Tongue (tissue), 1 donor: ENCODE measurements at regions not wholly inside any gene's neighbourhood (a gene's known extent, or its start where the extent isn't known, plus 50 kb on each side); places are given as distances from the start of the nearest gene placed in this dataset.
A peak's percentile ranks its signal among the peaks of the same experiment; 100 is the strongest.
"Not testable (repeated sequence)": the region's sequence is repeated elsewhere in the genome, so short reads cannot be mapped to it uniquely, and the experiment has no call there.

Source experiments
- DNase-seq: peaks from one replicate; pipeline ENCODE4 v3.0.0-alpha.2; 2015

DNA sequence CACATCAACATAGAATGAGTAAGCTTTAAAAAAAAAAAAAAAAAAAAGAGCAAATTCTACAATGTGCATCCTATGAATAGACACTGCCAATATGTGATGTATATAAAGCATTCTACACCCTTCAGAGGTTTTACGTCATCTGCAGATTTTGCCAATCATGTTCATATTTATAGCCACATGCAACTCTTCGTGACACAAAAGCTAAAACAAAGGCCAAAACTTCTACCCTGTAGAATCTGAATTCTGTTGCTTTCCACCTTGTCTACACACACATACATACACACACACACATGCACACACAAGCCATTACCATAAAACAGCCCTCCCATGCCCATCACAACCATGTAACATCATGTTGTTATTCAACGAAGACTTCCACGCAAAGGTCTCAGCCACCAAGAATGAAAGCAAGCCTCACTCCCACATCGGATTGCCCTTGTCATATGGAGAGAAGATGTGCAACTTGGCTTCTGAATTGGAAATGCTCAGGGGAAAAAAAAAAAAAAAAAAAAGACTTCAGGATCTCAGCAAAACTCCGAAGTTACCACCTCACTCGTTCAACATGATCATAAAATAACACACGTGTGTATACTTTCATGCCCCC lies 479.4 kb upstream of the JARID2 start:
- DNase-seq: no peak

DNA sequence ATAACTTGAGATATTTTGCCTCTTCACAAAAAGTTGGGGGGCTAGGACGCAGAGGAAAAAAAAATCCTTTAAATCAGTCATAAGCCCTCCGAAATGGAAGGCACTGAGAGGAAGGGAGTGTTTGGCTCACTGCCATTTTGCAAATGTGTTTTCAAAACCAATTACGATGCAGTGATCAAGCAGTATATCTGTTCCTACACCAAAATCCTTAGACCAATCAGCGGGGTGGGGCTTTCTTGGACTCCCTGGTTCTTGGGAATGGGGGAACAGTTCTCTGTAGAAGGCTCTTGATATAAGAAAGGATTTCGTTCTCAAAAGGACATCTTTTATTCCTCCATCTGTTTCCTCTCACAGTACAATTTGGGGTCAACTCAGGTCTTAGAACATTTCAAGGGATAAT lies 478.6 kb upstream of the JARID2 start:
- DNase-seq: peak; percentile 36

DNA sequence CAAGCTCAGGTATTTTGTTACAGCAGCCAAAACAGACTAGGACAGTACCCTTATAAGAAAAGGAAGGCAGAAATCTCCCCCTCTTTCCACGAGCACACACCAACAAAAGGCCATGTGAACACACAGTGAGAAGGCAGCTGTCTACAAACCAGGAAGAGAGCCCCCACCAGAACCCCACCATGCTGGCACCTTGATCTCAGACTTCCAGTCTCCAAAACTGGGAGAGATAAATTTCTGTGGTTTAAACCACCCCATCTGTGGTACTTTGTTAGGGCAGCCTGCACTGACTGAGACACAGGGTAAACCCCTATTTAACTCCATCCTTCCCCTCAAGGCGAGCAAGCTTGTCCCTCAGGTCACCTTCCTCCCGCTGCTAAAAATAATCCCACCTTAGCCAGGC lies 475.8 kb upstream of the JARID2 start:
- no peak for DNase-seq

DNA sequence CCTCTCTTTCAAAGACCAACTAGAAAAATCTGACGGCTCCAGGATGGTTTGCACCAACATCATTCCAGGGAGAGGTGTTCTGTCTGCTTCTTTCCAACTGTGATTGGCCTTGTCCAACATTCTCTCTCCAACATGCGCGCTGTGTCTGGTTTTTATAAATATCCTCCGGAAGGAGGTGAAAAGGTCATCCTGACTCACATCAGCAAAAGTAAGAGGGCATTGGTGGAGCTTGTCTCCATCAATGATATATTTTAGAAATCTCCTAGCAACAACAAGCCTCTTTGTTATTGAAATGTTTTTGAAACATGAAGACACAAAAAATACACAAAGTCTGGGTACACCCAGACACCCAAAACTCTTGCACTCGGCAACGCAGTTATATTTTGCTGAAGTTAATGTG lies 475.3 kb upstream of the JARID2 start:
- DNase-seq: no peak

DNA sequence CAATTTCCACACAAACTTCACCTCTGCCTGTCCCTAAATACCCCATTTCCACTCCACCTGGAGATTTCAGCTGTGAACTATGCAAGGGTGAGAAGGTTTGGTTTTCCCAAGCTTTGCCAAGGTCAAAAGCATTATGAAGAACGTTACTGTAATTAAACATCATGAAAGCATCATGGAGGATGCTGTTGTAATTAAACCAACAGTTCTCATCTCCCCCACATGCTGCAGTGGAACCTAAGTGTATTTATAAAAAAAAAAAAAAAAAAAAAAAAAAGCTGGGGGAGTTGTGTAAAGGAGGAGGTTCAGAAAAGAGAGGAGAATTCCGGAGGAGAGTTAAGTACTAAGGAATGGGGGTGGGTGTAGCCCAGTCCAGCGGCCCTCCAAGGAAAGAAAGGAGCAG lies 474.9 kb upstream of the JARID2 start:
- no peak for DNase-seq

DNA sequence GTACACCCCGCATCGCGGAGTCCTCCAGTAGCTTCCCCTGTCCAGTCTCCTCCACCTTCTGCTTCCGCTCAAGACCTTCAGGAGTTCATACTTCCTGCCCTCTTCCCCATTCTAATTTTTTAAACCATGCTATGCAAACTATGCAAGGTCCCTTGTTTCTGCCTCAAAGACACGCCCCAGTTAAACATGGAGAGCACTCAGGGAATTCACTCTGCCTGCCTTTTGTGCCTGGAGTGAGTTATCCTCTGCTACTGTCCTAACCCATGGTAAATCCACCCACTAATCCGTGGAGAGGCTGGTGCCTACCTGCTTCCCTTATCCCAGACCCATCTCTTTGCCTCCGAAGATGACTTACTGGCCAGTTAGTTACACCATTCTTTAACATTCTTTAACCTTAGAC lies 473.7 kb upstream of the JARID2 start:
- no peak for DNase-seq

DNA sequence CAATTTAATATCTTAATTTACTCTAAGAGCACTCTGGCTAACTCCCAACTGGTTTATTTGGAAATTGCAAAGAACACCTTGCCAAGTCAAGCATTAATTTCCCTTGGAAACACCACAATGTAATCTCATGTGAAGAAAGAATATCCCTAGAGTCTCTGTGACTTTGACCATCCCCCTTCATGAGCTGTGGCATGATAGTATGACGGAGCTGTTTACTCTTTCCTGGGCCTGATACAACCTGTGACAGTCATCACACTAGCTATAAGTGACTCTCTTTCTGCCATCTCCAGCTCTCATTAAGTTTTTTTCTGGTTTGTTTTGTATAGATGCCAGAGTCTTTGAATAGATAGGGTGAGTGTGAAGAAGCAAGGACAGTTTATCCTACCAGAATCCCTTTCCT lies 470.3 kb upstream of the JARID2 start:
- no peak for DNase-seq

DNA sequence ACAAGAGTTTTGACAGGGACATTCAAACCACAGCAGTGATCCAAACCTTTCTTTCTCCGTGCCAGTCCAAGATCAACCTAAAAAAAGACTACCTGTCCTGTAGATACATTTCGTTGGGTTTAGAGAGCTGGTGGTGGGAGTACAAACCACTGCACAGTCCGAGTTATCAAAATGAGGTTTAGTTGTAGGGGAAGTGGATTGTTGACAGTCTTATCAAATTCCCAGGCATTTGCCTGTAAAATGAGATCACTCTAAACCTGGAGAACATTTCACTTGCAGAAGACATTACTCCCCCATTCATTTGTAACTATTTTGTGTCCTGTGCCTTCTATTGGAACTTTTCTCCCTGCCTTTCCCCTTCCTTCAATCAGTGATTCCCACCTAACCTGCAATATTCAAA lies 469.6 kb upstream of the JARID2 start:
- no peak for DNase-seq

DNA sequence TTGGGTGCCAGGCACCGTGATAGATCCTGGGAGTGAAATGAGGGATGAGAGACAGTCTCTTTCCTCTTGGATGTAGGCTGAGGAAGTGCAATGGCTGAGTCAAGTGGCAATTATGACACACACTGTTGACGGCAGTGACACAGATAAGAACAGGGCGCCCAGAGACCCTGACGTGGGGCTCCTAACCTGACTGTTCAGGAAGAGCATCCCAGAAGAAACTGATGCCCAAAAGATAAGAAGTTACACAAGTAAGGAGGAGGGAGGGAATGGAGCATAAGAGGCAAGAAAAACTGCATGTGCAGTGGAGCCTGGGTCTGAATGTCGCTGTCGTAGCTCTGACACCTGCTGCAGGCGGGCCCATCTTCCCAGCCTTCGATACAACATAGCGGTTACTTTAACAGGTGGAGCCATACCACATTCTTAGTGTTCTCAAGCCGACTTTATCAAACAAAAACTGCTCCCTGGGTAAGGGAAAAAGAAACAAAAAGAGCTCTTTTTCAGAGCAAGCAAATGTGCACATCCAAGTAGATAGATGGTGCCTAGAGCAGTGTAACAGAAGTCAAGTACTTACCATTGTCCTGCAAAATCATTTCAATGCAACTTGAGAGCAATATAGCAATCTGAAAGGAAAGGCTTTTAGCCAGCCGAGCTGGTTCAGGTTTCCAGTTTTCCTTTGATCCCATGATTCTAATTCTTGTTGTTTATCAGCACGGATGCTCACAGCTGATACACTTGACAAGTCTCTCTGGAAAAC lies 463.9 kb upstream of the JARID2 start:
- DNase-seq: no peak

DNA sequence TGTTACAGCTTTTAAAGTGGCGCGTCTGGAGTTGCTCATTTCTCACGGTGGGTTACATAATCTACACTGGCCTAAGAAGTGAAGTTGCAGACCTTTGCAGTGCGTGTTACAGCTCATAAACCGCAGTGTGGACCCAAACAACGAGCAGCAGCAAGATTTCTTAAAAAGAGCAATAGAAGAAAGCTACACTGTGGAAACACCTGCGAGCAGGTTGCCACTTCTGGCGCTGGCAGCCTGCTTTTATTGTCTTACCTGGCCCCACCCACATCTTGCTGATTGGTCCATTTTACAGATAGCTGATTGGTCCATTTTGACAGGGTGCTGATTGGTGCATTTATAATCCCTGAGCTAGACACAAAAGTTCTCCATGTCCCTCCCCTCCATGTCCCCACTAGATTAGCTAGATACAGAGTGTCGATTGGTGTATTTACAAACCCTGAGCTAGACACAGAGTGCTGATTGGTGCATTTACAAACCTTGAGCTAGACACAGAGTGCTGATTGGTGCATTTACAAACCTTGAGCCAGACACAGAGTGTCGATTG lies 462.9 kb upstream of the JARID2 start:
- DNase-seq: not testable (repeated sequence)

DNA sequence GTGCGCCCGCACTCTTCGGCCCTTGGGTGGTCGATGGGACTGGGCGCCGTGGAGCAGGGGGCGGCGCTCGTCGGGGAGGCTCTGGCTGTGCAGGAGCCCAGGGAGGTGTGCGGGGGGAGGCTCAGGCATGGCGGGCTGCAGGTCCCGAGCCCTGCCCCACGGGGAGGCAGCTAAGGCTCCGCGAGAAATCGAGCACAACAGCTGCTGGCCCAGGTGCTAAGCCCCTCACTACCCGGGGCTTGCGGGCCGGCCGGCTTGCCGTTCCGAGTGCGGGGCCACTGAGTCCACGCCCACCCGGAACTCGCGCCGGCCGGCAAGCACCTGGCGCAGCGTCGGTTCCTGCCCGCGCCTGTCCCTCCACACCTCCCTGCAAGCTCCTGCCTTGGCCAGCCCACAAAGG lies 462.3 kb upstream of the JARID2 start:
- no peak for DNase-seq

DNA sequence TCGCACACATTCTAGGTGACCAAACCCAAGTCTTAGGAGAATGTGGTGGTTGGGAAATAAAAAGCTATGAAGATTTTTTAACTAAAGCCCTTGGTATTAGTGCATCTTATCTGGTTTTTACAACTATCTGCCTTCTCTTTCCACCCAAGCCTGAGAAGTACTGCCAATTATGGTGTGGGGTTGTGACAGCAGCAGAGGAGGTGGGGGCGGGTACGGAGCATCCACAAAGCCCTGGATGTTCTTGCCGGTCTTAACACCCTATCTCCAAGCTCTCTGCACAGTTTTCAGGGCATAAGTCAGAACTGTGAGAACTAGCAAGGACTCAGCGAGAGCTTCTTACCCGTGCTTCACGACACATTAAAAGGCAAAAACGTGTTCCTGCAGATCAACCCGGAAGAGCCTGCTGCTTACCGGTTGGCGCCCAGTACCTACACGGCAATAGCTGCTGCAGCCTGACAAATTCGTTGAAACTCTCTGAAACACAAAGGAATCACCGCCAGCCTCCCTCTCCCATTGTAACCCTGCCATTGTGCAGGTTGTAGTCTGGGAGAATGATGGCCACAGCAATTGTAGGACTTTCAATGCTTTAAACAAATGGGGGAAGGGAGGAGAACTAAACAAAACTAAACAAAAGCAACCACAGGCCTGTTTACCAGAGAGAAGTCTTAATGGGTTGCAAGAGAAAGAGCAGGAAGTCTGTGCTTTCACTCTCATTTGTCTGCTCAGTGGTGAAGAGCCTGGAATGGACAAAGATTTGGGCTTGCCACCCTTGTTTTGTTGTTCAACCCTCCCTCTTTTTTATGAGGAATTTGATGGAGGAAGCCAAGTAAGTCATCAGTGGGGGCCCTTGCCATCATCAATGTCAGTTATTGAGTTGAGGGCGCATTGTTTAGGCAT lies 461.0 kb upstream of the JARID2 start:
- no peak for DNase-seq

DNA sequence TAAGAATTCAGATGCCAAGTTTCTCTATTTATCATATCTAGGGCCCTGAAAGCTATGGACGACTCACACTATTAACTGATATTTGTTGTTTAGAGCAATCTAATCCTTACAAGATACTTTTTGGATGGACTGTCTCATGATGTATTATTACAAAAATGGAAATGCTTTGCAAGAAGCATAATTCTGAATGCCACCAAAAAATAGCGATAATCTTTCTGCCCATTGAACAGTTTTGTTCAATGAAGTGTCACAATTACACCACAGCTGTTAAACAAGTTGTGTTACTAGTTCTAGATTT lies 460.4 kb upstream of the JARID2 start:
- no peak for DNase-seq

DNA sequence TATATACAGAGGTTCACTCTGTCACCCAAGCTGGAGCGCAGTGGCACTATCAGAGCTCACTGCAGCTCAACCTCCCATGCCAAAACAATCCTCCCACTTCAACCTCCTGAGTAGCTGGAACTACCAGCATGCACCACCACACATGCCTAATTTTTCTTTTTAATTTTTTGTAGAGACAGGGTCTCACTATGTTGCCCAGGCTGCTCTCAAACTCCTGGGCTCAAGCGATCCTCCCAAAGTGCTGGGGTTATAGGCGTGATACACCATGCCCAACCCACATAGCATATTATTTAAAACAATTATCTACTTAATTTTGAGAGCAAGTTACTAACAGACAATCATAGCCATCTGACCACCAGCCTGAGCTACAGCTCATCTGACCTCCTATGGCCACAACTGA lies 459.9 kb upstream of the JARID2 start:
- no peak for DNase-seq

DNA sequence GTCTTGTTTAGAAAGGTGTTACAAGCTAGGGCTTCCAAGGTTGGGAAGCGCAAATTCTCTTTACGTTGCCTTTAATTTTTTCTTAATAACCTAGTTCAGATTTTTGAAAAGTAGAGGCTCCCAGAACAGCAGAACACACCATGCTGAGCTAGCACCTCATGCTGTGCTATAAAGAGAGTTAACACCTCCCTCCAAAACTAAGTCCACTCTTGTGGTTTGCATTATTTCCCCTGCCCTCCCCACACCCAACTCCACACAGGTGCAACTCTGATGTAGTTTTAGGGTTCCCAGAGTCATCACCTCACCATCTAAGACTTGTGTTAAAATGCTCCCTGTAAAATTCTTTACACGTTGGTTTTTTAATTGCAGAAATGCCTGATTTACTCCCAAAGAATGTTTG lies 459.4 kb upstream of the JARID2 start:
- no peak for DNase-seq

DNA sequence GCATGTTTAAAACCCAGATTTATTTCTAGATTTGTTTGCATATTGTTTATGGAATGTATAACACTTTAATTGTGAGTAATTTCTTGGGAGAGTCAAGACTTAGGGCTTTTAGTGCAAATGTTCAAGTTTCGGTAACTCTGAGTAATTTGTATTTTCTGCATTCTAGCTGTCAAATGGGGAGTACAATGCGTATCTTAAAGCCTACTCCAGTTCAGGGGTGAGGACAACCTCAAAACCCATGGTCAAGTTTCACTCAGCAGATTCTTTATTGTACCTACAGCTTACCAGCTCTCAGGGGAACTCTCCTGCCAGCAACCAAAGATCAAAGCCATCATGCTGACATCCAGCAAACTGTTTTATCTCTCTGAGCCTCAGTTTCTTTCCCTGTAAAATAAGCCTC lies 458.6 kb upstream of the JARID2 start:
- DNase-seq: no peak

DNA sequence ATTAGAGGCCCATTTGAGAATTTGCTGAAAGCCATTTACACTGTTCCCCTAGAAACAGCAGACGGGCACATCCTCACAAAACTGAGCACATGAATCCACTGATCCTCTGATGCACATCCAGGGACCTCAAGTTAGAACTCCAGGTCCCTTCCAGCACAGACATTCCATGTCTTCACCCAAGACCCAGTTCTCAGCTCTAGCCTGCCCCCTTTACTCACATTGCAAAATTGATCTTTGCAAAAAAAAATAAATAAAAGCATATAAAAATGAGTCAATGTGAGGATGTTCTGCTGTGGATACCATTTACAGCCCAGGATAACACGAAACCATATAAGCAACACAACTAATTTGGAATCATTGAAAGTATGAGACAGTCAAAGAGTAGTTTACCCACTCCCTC lies 458.2 kb upstream of the JARID2 start:
- no peak for DNase-seq

DNA sequence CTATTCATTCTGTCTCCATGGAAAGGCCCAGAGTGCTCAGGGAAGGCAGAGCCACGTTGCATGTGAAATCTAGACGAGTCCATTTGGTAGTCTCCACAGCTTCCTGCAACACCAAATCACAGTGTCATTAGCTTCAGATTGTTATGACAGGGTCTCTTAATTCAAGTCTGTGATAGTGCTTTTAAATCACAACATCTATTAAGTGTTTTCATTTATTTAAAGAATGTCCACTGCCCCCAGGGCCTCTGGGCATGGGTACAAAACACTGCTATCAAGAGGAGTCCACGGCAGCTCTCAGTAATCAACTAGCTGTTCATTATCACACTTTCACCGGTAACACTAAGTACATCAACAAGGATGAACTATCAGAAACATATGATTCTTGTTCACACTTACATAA lies 455.9 kb upstream of the JARID2 start:
- DNase-seq: no peak

DNA sequence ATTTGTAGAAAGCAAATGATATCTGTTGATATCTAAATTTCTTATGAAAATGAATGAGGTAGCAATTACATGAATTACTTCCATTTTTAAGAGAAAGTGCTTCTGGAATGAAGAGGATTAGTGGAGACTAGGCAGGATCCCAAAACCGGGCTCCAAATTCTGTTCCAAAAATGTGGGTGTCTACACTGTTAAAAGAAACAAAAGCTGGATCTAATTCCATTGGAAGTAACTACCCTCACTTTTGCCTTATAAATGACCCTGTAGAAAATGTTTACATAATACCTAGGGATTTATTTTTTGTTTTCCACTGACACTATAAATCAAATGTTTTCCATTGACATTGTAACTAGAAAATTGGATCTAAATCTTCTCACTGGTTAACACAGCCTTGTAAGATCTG lies 454.9 kb upstream of the JARID2 start:
- DNase-seq: peak; percentile 33

DNA sequence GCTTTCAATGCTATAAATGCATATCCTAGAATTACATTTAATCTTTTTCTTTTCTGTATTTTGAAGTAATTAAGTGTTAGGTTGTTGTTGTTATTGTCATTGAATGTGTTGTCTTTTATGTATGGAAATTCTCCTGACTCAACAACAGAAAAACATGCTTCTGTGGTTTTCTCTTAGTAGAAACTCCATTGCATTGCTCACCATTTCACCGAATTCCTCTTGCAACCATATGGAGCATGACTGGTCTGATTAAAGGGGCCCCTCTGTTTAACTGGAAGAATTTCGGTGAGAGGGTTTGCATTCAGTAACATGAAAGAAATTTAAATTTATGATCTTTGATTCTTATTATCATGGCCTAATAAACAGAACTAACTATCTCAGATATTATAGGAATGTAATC lies 454.3 kb upstream of the JARID2 start:
- DNase-seq: no peak

DNA sequence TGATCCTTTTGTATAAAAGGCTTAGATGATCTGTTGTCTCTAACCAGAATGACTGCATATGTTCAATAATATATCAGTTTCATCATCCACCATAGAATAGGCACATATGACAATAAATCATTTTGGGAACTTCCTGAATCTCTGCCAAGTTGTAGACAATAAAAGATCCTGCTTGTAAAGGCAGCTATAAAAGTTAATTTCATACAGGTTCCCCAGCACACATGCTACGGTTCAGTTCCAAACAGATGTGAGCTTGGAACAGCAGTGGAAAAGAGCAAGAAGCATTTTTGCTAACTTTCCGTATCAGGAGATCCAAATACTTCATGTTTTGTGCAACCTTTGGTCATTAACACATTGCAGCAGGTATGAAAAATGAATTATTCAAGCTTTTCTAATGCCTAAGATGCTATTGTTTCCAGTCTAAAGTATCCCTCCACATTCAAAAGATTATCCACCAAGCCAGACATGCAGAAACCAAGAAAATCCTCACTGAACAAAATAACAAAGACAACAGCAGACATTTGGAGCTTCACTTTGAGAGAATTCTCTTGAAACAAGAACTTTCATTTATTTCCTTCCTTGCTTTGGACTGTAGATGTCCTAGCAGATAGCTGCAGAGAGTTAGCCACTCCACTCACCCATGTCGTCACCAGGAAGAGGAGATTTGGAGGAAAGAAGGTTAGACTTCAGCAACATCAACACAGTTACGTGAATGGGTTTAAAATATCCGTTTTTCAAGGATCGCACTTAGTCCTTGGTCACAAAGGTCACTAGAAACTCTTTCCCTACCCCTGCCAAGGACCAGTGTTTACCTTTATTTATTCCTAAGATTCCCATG lies 453.5 kb upstream of the JARID2 start:
- peak; percentile 57 for DNase-seq

DNA sequence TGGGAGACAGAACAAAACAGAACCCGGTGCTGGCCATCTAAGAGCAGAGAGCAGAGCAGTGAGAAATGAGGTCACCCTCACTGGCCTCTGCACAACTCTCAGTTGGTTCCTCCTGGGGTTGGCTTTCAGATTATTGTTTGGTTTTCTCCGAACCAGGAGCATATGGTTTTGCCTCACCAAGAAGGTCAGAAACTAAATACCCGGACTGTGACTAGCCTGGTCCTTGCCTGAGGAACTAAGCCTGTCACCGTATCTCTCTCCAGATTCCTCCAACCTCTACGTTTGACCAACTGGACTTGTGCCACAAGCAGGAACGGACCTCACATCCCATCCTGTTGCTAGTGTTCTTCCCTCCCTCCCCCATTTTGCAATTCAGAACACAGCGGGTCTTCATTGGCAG lies 450.4 kb upstream of the JARID2 start:
- DNase-seq: no peak
